GM18858 (cell line): ENCODE measurements at regions not wholly inside any gene's neighbourhood (a gene's known extent, or its start where the extent isn't known, plus 50 kb on each side); places are given as distances from the start of the nearest gene placed in this dataset.
"Not testable (repeated sequence)": the region's sequence is repeated elsewhere in the genome, so short reads cannot be mapped to it uniquely, and the experiment has no call there.

Source experiments
- ATAC-seq: cut with Tn5 transposase; IDR thresholded peaks from one replicate; pipeline ENCODE4 v1.9.1; 2021; ENCODE audit not compliant: unreplicated experiment

DNA sequence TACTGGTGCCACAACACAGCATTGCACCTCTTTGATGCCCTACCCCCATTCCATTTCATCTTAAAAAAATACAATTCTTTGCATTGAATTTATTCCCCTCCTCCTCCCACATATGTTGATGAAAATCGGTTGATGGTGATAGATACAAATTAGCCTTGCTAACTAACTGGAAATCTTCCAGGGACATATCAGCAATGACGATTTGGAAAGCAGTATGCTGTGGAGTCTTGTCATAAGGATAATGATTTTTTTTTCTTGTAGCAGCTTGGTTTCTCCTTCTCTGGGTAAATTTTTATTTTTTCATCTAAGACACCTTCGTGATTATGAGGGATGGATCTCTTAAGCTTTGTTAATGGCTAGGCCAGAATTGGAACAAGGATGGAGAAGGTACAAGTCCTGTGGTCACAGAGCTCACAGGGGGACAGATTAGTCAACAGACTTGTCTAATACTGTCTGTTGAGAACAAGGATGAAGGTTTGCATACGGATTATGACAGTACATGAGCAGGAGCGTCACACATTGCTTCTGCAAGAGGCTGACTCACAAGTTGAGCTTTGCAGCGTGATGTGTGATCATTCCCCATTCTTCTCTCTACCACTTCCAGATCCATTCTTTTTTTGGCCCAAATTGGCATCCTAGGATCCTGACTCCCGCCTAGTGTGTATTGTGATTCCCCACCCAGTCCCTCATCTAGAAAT lies 233.1 kb upstream of the FERMT1 start:
- ATAC-seq: no peak

DNA sequence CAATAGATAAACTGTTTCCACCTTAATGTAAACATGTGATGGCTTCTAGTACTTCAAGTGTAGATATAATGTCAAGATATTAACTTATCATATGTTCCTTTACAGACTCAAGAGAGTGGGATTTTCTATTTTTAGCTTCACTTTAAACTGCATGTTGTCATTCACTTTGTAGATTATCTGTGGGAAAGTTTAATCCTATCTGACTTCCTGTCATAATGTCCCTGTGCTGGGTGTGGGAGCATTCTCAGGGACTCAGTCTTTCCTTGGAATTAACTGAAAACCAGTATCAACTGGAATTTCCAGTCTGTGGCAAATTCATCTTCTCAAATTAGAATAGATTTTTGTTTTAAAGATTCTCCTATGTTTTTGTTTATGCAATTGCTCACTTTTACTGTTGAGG lies 226.1 kb upstream of the FERMT1 start:
- ATAC-seq: no peak

DNA sequence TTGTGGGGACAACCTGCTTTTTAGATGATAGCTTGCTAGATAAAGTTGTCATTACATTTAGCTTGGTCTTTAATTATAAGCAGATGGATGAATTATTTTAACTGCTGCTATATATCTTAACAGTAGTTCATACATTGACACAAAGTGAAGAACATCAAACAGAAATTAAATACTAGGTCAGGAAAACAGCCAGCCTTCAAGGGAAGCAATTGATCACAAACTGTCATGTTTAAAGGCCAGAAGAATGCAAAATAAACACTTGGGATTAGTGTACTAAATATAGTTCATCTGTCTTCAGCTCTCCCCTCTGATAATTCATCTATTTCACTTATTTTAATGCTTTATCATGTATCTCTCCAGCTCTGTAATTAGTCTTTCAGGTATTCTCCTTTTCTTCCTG lies 225.1 kb upstream of the FERMT1 start:
- no peak for ATAC-seq

DNA sequence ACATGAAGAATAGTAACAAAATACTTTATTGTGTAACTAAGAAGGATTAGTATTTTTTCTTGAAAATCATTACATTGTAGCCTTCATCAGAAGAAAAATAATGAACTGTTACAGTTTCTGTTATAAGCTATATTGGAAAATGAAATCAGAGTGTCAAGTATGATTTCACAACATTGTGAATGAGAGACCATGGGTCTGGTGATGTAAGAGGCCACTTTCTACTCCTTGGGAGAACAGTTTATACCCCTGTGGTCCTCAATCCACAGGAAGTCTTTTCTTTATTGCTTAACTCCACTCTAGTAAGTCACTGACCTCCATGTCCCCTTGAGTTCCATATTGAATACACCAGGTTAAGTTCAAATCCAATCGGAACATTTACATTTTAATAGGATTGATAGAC lies 218.7 kb upstream of the FERMT1 start:
- ATAC-seq: no peak

DNA sequence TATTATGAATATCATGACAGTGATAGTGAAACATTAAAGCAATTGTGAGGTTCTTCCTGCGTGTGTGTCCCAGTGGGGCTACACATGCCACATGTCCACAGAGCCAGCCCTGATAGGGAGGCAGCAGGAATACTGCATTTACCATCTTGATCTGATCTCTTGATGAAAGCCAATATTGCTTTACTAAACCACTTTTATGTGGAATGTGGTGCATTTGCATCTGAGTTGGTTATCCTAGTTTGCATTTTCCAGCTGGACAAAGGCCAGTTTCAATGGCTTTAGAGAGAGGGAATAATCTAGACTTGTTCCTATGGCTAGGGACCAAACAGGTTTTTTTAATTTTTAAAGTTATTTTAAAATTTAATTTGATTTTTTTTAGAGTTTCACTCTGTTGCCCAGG lies 216.3 kb upstream of the FERMT1 start:
- no peak for ATAC-seq

DNA sequence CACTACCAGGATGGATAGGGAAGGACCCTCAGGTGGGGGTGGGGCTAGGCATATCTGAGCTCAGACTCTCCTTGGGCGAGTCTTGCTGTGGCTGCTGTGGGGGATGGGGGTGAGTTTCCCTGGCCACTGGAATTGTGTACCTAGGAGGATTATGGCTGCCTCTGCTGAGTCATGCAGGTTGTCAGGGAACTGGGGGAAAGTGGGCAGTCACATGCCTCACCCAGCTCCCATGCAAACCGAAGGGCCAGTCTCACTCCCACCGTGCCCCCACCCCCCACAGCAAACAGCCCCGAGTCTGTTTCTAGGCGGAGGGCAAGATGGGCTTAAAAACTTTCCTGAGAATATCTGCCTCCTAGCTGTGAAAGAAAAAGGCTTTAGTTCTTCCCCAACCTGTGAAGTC lies 210.3 kb upstream of the FERMT1 start:
- ATAC-seq: no peak

DNA sequence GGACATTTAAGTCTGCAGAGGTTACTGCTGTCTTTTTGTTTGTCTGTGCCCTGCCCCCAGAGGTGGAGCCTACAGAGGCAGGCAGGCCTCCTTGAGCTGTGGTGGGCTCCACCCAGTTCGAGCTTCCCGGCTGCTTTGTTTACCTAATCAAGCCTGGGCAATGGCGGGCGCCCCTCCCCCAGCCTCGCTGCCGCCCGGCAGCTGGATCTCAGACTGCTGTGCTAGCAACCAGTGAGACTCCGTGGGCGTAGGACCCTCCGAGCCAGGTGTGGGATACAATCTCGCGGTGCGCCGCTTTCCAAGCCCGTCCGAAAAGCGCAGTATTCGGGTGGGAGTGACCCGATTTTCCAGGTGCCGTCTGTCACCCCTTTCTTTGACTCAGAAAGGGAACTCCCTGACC lies 198.4 kb upstream of the FERMT1 start:
- ATAC-seq: not testable (repeated sequence)

DNA sequence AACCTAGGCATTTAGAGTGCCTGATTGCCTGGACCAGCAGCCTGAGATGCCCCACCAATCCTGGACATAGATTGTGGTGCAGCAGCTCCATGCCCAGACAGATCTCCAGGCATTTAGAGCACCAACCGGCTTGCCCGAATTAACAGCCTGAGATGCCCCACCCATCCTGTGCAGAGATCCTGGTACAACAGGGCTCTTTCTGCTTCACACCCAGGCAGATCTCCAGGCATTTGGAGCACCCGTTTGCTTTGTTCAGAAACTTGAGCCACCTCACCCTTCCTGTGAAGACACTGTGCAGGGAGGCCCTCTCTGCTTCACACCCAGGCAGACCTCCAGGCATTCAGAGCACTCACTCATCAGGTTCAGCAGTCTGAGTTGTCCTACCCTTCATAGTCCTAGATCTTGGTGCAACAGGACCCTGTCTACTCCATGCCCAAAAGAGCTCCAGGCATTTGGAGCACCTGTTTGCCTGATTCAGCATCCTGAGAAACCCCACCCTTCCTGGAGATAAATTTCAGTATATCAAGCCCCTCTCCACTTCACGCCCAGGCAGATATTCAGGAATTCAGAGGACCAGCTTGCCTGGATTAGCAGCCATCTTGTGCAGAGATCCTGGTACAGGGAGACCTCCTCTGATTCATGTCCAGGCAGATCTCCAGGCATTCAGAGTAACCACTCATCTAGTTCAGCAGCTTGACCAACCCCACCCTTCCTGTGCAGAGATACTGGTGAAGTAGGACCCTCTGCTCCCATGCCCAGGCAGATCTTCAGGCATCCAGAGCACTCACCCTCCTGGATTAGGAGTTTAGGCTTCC lies 189.2 kb upstream of the FERMT1 start:
- ATAC-seq: no peak

DNA sequence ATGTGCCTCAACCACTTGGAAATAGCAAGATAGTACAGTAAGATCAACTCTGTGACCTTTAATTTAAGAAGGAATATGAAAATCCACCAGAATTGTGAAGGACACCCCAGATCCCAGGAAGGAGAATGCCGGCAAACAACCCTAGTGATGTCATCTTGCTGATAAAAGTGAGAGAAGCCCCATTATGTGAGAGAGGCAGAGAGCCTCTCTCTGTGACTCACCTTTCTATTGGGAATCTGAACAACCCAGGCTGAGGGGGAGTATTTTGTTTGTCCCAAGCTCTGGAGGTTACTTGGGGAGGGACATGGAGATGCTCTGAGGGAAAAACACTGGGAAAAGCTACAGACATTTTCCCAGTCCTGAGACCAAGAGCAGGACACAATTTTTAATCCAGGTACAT lies 188.3 kb upstream of the FERMT1 start:
- ATAC-seq: no peak

DNA sequence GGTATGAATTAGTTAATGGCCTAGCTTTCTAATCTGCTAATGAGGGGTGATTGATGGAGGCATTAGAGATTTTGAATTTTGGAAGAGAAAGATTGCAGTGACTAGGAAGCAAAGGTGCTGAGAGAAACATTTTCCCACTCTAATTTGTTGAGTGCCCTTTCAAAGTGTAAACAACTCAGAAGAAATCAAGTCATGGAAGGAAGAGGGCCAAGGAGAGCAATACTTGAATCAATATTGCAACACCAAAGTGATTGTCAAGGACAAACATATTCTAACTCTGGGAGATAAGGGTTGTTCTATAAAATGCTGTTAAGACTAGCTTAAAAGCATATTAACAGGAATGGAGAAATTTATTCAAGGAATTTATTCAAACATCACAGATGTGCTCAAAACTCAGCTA lies 182.7 kb upstream of the FERMT1 start:
- no peak for ATAC-seq

DNA sequence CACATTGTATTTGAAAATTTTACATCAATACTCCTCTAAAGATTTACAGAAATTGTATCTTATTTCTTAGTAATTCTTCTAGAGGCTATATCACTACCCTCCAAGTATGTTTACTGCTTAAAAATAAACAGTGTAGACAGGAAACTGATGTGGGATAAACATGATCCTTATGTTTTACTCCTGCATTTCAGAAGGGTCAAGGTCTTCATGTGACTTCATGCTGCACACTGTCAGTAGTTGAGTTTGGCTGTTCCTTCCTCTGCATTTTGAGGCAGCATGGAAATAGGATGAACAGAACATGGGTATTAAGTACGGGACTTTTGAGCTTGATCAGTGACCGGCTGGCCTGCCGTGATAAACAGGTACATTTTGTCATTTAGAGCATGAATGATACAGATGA lies 179.2 kb upstream of the FERMT1 start:
- ATAC-seq: no peak

DNA sequence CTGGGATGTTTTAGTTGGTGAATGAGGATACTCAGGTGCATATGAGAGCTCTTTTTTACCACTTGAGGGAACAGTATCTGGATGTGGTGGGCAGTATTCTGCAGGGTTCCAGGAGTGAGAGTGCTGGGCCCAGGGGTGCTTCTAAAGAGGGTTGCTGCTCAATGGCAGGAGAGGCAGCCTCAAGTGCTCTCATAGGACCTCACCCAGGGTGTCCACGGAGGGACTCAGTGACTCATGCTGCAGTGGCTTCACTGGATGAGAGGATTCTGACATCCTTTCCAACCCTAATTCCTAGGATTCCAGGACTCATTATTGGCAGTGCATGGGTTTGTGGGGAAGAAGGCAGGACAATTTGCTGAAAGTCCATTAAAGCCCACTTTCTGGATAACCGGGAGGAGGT lies 176.6 kb upstream of the FERMT1 start:
- ATAC-seq: no peak

DNA sequence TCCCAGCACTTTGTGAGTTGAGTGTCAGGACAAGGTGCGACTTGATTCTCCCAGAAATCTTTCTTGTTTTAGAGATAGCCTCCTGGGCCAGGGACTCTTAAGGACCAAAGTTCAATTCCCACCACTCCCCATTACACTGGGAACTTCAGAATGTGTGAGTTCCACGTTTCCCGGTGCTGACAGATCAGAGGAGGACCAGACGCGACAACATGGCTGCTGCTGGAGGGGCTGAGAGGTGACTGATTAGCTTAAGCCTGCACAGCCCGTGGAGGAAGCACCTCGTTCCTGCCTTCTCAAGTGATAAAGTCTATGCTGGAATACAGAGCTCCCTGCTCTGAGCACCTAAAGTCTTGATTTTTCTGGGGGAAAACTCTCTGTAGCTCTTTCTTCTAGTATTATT lies 175.2 kb upstream of the FERMT1 start:
- no peak for ATAC-seq

DNA sequence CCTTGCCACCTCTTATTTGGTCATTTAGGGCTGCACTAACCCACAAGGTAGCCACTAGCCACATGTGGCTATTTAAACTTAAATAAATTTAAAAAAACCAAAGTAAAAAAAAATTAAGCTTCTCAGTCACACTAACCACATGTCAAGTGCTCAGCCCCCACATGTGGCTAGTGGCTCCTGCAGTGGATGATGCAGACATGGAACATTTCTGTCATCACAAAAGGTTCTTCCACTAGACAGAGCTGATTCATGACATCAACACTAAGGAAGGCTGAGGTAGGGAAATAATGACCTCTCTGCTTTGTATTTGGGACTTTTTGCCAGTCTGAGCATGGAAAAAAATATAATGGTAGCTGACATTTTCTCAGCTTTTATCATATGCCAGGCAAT lies 173.0 kb upstream of the FERMT1 start:
- ATAC-seq: no peak

DNA sequence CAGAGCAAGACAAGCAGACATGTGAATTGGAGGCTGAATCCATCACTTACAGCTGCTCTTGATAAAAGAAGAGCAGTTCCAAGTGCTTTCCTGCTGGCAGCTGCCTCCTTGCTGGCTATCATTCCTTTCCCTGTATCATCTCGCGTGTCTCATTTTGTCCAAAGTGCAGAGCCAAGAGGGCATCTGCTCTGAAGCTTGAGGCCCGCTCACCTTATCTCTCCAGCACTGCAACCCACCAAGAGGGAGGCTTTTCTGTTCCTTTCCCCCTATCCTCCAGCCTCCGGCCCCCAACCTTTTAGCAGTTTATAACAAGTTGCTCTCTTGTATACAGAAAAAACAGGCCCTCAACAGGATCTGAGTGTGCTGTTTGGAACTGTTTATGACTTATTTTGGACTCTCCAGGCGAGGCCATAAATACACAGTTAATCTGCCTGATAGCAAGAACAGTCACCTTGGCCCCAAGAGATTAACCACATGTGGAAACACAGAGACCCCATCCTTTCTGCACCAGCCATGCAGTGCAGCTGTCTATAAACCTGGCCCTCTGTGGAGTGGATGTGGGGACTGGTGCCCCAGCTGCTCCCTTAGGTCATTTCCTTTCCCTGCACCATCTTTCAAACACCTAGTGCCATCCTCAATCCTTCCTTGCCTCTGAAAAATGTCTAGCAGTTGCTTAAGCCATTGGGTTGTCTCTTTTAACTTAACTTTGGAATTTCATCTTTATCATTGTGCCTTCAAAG lies 172.5 kb upstream of the FERMT1 start:
- ATAC-seq: no peak

DNA sequence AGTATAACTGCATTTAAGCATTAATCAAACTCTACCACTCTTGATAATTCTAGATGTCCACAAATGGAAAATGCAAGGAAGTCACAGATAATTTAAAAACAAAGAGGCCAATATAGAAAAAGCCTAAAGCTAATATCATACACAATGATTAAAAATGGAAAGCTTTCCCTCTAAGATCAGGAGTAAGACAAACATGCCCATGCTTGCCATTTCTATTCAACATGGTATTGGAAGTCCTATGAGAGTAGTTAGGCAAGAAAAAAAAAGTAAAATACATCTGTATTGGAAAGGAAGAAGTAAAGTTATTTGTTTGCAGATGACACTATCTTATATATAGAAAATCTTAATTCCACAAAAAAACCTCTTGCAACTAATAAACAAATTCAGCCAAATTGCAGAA lies 164.6 kb upstream of the FERMT1 start:
- ATAC-seq: no peak

DNA sequence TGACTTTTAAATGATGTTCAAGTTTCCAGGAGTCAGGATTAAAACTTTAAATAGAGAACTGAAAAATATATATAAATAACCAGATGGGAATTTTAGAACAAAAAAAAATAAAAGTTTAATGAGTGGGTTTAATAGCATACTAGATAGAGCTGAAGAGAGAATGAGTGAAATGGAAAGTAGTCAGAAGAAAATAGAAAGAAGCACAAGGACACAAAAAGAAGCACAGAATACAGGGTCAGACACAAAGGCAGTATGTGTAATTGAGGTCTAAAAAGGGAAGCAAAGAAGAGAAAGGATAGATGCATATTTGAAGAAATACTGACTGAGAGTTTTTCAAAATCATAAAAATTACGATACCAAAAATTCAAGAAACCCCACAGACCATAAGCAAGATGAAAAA lies 159.8 kb upstream of the FERMT1 start:
- ATAC-seq: no peak

DNA sequence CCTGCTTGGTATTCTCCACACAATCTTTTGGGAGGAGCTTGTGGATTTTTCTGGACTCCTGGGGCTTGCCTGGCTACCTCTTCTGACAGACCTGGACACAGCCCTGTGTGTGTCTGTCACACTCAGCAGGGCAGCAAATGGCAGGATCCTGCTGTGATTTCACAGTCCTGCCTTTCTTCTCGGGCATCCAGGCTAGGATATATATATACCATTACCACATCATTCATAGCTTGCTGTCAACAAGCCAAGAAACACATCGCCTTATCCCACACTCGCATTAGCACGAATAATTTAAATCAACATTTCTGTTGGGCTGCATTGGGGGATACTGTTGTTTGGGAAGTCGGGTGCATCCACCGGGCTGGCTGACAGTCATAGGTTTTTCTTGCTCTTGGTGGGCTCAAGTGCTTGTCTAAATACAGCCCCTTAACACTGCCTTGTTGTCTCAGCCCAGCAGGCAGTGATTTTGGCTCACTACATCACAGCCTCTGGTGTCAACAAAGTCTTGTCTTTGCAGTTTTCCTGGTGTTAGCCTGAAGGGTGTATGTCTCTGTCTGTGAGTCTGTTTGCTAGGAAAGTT lies 154.9 kb upstream of the FERMT1 start:
- ATAC-seq: no peak

DNA sequence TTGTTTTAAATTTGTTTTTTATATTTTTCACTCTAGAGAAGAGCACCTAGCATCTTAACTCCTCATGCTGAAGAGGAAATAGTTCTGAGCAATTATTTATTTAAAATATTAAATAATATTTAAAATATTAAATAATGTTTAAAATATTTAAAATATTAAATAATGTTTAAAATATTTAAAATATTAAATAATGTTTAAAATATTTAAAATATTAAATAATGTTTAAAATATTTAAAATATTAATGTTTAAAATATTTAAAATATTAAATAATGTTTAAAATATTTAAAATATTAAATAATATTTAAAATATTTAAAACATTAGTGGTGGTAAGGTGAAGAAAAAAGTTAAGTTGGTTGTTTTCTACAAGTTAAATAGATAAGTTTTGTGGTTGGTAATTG lies 147.6 kb upstream of the FERMT1 start:
- ATAC-seq: not testable (repeated sequence)

DNA sequence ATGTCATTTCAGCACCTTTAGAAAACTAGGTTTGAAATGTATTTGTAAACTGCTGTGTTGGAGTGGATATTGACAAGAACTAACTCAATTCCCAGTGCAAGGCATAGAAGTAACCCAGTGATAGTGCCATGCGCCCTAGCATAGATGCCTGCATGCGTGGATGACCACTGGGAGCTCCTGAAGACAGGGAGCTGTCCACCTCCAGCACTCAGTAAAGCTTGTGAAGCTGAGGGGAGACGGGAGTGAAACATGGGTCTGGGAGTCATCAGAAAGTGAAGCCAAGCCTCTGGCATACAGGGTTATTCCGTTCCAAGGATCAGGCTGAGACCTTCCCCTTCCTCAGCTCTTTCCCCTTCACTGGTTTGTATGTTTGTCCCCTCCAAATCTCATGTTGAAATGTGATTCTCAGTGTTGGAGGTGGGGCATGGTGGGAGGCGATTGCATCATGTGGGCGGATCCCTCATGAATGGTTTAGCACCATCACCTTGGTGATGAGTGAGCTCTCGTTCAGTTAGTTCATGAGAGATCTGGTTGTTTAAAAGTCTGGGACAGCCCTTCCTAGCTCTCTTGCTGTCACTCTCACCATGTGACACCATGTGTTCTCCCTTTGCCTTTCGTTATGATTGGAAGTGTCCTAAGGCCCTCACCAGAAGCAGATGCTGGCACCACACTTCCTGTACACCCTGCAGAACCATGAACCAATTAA lies 146.5 kb upstream of the FERMT1 start:
- ATAC-seq: no peak
